ENCODE measurements at regions not wholly inside any gene's neighbourhood (a gene's known extent, or its start where the extent isn't known, plus 50 kb on each side); places are given as distances from the start of the nearest gene placed in this dataset.

DNA sequence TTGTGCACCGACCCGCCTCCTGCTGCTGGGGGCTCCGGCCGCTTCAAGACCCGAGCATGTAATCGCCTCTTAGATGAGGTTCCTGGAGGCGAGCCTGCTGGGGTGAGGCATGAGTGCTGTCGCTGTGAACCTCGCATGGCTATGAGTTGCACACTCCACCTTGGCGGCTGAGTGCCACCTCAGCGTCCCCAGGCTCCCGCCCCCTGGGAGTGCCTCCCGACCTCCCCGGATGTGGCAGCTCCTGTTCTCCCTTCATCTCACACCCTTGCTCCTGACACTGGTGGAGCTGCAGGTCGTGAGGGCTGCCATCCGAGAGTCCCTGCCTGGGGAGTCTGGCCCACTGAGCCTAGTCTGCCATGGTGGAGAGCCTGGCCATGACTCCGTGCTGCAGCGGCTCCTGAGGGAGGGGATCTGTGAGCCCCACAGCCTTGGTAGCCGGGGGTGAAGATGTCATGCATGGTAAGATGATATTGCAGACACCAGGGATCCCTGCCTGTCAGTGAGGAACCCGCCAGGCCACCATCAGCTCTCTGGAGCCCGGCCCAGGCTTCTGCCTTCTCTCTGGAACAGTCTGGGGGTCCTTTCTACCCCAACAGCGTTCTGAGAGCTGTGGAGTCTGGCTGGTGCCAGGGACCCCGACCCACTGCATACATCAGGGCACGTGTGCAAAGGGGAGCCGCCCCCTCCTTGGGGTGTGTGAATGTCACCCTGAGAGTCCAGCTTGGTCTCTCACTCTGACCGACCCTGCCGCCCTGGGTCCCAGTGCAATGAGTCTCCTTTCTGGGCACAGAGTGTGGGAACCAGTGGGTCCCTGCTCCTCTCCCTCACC lies 61.6 kb upstream of the HS6ST1 start:
- DNase-seq (ENCODE audit: low read depth): no peak

DNA sequence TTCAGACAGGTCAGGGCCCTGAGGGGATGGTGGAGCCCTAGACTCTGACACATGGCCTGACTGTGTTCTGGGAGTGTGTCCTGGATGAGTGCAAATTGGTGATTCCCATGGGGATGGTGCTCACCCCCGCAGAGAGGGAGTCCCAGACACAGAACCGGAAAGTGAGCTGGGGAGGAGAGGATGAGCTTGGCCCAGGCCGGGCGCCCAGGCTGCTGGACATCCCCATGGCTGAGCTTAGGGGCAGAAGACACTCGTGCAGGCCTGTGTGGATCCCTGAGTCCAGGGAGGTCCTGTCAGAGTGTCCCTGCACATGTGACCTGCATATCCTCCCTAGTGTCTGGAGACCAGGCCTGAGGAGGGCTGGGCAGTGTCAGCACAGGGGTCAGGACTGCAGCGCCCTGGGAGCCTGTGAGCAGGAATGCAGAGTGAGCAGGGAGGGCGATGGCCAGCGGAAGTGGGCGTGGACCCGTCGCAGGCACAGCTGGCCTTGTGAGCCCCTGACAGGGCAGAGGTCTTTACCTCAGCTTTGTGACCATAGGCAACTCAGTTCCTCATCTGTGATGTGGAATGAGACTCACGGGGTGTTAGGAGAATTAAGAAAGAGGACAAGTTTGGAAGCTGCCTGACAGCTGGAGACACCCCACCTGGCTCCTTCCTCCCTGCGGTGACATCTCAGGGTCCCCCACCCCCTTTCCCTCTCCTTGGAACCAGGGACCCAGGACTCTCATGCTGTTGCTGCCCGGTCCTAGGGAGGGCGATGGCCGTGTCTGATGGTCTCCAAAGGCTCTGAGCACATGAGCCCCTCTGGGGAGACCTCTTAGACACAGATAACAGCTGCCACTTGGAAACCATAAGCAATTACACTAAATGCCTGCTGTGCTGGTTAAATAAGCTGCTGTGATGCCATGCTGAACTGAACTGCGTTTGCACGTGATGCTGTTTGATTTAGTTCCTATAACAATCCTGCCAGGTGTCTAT lies 62.6 kb upstream of the HS6ST1 start:
- no peak for DNase-seq (ENCODE audit: low read depth)

DNA sequence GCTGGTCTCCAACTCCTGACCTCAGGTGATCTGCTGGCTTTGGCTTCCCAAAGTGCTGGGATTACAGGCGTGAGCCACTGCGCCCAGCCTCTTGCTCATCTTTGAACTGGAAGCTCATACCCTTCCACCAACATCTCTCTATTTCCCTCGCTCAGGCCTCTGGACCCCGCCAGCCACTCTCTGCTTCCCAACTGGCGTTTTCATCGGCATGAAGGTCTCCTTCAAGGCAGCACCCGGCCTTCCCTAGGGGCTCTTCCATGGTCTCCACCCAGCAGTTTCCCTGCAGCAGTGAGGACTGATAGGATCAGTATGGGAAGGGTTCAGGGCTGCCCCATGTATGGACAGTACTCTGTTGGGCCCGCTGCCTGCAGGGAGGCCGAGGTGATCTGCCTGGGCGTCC lies 65.8 kb upstream of the HS6ST1 start:
- DNase-seq (ENCODE audit: low read depth): no peak

DNA sequence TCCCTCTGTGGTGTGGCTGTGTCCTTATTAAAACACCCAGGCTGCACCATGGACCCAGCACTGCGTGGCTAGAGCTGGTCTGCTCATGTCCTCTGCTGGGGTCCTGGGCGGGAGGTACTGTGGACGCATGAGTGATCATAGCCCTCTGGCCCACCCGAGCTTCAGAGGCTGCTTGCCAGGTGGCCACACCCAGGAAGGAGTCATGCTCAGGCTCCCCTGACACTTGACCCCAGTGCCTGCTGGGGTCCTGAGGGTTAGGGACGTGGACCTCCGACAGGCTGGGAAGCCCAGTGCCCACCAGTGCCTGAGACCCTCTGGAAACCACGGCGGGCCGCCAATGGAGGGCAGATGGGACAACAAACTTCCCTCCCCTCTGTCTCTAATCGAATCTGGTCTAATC lies 66.3 kb upstream of the HS6ST1 start:
- DNase-seq (ENCODE audit: low read depth): no peak

DNA sequence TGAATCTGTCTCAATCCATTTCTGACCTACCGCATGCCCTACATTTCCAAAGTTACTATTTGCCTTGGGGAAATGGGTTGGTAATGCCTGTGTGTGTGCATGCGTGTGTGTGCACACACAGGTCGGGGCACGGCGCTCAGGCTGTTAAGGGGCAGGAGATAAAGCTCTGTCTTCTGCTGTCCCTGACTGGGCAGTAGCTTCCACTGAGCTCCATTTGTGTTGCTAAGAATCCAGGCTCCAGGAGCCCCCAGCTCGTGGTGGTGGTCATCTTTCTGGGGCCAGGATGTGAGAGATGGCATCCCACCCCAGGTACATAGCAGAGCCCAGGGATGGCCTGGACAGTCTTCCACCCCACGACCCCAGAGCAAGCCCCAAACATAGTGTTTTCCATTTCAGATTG lies 66.7 kb upstream of the HS6ST1 start:
- no peak for DNase-seq (ENCODE audit: low read depth)

DNA sequence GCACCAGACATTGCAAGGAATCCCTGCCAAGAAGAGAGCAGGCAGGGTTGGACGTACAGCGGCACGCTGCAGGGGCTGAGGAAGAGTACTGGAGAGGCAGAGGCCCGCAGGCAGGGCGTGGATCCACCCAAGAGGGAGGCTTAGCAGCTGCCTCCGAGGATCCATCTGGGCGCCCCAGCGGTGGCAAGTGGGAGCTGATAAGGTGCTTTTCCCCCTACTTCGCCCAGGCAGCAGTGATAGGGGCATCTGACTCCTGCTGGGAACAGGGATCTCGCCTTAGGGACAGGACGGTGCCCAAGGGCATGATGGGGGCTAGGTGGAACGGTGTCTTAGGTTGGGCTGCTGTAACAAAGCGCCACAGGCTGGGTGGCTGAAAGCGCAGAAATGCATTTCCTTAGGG lies 67.4 kb upstream of the HS6ST1 start:
- DNase-seq (ENCODE audit: low read depth): no peak

DNA sequence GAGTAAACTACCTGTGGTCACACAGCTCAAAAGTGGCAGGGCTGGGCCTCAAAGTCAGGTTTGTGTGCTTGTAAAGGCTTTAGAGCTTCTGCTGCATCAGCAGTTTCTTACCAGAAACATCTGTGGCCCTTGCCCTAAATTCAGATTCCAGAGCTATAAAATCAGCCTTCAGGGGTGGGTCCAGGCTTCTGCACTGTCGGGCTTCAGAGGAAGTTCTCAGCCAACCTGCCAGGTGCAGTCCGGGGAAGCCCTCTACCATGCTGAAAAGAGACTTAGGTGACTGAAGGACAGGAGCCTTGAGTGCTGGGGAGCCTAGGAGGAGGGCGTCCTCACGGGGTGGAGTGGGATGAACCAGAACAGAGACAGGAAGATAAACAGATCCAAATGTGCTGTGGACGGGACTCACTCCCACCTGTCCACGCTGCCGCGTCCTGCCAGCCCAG lies 69.9 kb upstream of the HS6ST1 start:
- peak; percentile 42 for DNase-seq (ENCODE audit: low read depth)

DNA sequence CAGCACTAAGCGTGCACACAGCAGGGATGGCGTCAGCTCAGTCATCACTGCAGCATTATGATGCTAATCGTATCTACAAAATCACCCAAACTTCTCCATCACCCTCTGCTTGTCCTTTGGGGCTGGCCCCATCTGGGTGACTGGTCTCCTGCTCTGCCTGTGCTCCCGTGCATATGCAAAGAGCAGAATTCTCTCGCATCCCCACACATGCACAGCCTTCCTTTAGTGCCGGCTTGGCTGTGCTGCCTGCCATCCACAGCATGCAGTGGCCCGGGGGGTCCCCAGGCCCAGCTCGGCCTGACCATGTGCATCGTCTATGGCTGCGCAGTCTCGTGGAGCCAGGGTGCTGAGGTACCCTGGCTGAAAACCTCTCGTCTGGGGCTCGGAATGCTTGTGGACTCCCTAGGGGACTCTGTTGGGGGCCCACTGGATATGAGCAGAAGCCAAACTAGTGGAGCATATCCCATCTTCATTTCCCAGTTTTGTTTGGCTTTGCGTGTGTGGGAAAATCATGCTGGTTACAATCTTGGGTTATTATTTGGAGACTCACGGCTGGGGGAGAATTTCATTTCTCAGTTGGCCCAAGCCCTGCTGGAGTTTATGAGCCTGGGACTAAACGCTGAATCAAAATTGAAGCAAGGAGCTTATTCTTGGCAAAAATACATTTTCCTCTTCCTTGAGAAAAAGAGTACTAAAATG lies 70.9 kb upstream of the HS6ST1 start:
- DNase-seq (ENCODE audit: low read depth): no peak

DNA sequence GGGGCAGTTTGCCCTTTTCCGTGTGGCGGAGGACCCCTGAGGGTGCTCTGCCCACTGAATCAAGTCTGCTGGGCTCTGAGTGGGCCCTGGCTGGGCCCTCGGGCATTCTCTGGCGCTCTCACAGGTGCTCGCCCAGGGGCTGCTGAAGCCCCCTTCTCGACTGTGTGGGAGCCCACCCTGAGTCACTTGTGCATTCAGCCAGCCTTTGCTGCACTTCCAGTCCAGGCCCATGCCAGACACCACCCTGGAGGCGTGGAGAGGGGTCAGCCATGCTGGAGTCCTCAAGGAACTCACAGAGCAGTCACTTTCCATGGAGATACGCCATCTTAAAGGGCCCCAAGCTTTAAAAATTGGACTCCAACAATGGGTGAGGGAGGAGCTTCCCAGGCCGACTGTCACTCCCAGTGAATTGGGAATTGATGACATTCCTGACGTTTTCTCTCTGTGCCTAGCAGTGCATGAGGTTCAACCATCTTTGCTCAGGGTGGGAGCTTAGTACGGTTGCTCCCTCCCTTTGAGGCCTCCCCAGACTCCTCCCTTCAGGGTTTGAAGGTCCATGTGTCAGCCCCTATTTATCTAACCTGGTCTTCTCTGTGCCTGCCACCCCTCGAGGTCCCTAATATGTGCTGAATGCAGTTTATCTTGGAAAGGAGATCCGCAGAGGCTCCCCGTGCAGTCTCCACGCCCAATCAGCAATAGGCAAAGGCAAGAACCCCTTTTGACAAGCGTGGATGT lies 71.8 kb upstream of the HS6ST1 start:
- DNase-seq (ENCODE audit: low read depth): no peak

DNA sequence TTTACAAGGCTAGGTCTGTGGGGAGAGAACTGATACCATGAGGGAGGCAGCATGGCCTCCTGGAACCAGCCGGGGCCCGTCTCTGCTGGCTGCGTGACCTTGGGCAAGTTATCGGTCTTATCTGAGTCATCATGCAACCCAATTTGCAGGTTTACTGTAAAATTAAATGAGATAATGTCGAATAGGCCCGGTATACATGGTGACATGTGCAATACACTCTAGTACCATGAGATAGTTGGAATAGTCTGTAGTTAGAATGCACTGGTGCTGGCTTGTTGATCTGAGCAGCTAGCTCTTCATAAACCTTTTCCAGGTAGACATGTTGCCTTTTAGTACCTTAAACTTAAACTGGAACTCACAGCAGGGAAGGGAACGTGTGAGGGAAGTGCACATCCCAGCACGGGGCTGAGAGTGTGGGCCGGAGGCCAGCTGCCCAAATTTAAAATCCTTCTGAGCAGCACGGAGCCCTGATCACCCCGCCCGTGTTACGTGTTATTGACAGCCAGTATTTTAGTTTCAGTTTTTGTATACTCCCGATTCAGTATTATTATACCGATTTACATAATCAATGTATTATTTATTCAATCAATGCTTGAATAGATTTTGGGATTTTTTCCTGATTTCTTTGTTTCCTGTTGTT lies 72.4 kb upstream of the HS6ST1 start:
- DNase-seq (ENCODE audit: low read depth): no peak

DNA sequence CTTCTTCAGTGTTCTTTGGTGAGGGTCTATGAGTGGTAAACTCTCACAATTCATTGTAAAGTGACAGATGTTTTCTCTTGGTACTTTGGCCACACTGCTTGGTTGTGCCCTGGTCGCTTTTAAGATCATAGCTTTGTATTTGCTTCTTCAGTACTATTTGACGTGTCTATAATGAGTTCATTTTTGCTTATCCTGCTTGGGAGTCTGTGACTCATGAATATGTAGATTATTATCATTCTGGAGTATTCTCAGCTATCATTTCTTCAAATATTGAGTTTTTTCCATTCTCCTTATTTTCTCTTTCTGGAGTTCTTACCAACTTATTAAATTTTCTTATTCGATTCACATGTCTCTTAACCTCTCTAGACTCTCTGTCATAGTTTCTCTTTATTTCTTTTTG lies 73.0 kb upstream of the HS6ST1 start:
- no peak for DNase-seq (ENCODE audit: low read depth)

DNA sequence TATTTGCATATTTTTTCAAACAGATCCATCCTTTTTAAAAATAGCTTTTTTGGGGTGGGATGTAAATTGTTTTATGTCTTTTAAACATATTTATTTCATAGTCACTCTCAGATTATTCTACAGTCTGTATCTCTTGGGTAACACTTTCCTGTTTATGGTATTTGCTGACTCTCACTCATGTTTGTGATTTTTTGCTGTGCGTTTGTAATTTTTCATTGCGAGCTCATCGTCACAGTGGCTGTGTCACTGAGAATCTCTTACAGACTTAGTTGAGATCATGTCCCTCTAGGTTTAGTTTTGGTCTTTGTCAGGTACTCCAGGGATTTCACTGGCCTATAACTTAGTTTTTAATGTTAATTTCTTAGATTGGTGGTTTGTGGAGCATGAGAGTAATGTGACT lies 73.5 kb upstream of the HS6ST1 start:
- no peak for DNase-seq (ENCODE audit: low read depth)

DNA sequence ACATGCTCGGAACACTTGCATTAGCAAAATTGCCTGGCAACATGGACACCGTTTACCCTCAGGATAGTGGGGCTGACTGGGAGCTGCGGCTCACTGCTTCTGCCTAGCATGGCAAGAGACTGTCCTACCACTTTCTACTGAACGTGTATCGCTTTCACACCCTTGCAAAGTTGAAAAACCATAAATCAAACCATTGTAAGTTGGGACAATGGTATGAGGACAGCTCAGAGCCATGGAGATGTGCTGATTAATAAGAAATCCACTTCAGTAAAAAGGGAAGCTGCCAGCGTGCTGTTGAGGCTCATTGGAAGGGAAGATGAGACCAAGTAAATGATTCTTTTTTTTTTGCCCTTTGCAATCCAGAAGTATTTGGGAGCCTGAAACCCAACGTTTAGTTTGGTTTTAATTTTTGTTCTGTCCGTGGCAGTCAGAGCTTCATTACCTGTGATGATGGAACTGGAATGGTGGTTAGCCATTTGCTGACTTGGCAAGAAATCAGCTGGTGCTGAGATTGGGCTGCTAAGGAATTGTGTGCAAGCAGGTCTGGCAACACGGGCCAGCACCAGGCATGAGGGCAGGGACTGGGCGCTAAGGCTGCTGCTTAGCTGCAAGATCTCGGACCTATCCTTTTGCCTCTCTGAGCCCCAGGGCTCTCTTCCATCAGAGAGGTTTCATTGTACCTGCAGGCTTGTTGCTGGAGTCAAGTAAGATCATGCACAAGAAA lies 75.5 kb upstream of the HS6ST1 start:
- no peak for DNase-seq (ENCODE audit: low read depth)

DNA sequence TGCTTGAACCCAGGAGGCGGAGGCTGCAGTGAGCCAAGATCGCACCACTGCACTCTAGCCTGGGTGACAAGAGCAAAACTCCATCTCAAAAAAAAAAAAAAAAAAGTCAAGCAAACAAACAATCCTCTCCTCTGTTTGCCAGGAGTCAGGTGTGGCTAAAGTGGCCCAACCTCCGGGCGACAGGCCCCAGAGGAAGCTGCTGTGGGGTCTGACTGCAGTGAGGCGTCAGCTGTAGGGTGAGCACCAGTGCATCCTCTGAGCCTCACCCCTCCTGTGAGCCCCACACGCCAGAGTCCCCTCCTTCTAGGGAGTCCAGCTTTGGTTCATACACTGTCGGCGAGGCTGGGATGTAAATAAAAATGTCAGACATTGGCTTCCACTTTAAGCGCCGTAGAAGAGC lies 76.5 kb upstream of the HS6ST1 start:
- no peak for DNase-seq (ENCODE audit: low read depth)

DNA sequence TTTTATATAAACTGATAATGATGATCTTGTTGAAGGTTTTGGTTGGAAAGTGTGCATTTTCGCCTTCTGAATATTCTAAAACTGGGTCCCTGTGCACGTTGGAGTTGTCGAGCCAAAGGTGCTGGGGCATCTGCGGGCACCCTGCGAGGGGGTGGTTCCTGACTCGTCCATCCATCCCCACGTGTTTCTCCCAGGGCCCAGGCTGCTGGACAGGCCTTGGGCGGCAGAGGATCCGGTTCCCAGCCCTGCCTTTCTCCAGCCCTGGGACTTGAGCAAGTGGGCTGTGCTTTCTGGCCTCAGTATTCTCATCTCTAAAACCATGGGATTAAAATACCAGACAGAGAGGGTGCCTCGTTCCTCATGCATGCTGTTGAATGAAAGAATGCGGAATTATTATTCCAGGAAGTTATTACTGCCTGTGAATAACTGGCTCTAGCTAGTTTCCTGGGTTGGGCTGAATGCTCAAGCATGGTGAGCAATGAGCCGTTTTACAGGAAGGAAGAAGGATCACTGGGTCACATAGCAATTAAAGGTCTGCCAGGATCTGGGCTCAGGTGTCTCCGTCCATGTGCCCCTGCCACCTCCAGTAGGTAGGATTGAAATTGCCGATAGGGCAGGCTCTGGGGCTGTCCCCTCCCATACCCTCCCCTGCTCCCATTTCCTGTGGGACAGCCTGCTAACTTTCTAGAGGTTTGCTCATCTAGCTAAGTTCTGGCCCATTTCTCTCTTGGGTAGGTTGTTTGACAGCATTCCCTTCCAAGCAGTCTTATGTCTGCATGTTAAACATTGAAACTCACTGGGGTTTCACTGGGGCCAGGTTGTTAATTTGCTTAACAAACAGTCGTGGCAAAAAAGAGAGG lies 77.2 kb upstream of the HS6ST1 start:
- peak; percentile 55 for DNase-seq (ENCODE audit: low read depth)

DNA sequence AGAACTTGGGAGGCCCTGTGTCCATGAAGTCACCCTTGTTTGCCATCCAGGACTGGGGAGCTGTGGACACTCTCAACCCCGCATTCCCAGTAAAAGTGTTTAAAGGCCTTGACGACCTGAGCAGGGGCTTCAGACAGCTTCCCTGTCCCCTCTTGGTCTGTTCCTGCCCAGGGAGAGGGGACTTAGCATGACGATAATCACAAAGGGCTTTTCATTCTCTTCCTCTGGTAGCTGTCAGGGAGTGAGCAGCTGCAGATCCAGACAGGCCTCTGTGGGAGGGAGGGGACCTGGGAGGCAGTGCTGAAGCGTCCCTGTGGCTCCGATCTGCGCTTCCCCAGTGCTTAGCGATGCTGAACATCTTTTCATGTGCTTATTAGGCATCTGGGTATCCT lies 77.8 kb upstream of the HS6ST1 start:
- DNase-seq (ENCODE audit: low read depth): no peak

DNA sequence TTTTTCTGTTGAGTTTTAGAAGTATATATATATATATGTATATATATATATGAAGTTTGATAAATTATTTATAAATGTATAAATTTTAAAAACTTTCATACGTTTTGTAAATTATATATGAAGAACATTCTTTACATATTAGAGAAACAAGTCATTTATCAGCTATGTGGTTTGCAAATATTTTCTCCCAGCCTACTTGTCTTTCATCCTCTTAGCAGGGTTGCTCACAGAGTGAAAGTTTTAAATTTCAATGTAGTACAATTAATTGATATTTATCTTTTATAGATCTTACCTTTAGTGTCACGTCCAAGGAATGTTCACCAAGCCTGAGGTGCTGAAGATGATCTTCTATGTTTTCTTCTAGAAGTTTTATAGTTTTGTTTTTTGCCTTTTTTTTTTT lies 78.3 kb upstream of the HS6ST1 start:
- peak; percentile 45 for DNase-seq (ENCODE audit: low read depth)

DNA sequence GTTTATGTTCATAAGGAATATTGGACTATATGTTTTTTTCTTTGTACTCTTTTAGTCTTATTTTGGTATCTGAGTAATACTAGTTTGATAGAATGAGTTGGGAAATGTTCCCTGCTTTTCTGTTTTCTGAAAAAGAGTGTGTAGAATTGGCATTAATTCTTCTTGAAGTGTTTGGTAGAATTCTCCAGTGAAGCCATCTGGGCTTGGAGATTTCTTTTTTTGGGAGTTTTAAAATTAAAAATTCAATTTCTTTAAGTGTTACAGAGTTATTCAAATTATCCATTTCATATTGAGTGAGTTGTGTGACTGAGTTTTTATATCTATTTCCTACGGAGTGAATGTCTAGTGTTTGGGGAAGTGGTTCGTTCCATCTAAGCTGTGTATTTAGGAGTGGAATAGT lies 80.6 kb upstream of the HS6ST1 start:
- no peak for DNase-seq (ENCODE audit: low read depth)

DNA sequence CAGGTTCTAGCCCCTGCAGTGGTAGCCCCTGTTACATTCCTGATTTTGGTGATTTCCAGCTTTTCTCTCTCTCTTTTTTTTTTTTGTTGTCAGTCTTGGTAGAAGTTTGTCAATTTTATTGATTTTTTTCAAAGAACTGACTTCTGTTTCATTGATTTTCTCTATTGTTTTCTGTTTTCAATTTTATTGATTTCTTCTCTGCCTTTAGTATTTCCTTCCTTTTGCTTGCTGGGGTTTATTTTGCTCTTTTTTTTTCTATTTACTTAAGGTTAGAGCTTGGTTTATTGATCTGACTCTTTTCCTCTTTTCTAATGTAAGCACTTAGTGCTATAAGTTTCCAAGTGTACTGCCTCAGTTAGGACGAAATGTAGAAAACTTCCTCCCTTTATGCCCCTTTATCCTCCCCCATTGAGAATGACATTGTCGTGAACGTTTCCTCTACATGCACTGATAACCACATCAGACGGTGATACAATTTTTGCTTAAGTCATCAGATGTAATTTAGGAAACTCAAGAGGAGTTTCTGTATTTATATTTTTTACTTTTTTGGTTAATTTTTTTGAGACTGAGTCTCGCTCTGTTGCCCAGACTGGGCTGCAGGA lies 81.1 kb upstream of the HS6ST1 start:
- no peak for DNase-seq (ENCODE audit: low read depth)
